ENCODE measurements at regions not wholly inside any gene's neighbourhood (a gene's known extent, or its start where the extent isn't known, plus 50 kb on each side); places are given as distances from the start of the nearest gene placed in this dataset.

DNA sequence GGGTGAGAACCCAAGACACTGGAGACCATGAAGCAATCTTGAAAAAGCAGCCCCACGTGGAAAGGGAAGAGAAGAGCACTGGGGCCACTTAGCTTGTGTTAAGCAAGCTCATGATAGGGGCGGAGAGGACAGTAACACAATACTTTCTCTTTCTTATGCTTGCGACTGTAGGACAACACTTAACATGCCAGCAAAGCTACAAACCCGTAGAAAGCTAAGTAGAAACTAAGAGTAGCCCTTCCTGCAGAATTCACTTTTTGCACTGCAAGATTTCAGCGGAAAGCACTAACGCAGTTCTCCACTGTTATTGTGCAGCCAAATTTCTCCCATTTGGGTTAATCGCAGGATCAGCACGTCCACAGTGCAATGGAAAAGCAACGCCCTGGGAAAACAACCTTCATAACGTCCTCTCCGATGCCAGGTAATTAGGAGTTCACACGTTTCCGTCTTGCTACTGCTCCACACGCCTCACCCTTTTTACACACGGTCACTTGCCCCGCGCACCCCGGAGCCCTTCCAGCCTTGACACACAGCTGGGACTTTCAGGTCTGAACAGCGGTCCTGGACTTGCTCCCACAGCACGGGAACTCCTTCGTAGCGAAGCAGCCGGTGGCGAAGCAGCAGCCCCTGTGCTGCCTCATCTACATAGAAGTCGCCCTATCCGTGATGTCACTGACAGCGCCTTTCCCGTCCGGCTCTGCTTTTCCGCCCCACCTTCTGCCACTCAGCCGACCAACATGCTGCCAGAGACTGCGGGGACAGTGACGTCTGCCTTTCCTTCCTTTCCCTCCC, 148.6 kb downstream of the PPIAL4G start (continued):
- TF ChIP-seq, protein P1, sequence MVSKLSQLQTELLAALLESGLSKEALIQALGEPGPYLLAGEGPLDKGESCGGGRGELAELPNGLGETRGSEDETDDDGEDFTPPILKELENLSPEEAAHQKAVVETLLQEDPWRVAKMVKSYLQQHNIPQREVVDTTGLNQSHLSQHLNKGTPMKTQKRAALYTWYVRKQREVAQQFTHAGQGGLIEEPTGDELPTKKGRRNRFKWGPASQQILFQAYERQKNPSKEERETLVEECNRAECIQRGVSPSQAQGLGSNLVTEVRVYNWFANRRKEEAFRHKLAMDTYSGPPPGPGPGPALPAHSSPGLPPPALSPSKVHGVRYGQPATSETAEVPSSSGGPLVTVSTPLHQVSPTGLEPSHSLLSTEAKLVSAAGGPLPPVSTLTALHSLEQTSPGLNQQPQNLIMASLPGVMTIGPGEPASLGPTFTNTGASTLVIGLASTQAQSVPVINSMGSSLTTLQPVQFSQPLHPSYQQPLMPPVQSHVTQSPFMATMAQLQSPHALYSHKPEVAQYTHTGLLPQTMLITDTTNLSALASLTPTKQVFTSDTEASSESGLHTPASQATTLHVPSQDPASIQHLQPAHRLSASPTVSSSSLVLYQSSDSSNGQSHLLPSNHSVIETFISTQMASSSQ (IDR thresholded peaks at IDR 0.05; ENCODE audit: low read depth) = no peak
- TF ChIP-seq, protein P1 (CRISPR knock-in tag; IDR thresholded peaks at IDR 0.05; ENCODE audit: borderline replicate concordance) = no peak
- TF ChIP-seq ZNF317 (CRISPR knock-in tag; IDR thresholded peaks at IDR 0.05) (no peak), ZC3H4 (CRISPR knock-in tag; IDR thresholded peaks at IDR 0.05; ENCODE audit: borderline replicate concordance) (no peak), HOXD1 (CRISPR knock-in tag; IDR thresholded peaks at IDR 0.05) (no peak), ZKSCAN1 (IDR thresholded peaks at IDR 0.05; ENCODE audit: low read length) (no peak), ZNF883 (CRISPR knock-in tag; IDR thresholded peaks at IDR 0.05; ENCODE audit: not compliant biosample characterization) (no peak), GFI1 (CRISPR knock-in tag; IDR thresholded peaks at IDR 0.05; ENCODE audit: borderline replicate concordance) (no peak), MIER2 (CRISPR knock-in tag; IDR thresholded peaks at IDR 0.05) (no peak), NFKB2 (CRISPR knock-in tag; IDR thresholded peaks at IDR 0.05; ENCODE audit: borderline replicate concordance) (no peak; the same call in 1 of the 2 replicates), ZSCAN9 (CRISPR knock-in tag; IDR thresholded peaks at IDR 0.05; ENCODE audit: borderline replicate concordance) (no peak; the same call in 1 of the 2 replicates), RORA (CRISPR knock-in tag; IDR thresholded peaks at IDR 0.05) (no peak), SPEN (CRISPR knock-in tag; IDR thresholded peaks at IDR 0.05; ENCODE audit: low read depth) (no peak), HES4 (CRISPR knock-in tag; IDR thresholded peaks at IDR 0.05; ENCODE audit: borderline replicate concordance) (no peak), ZBTB7A (CRISPR knock-in tag; IDR thresholded peaks at IDR 0.05) (no peak), ZNF850 (CRISPR knock-in tag; conservative IDR thresholded peaks at IDR 0.05) (no peak), ZNF264 (CRISPR knock-in tag; IDR thresholded peaks at IDR 0.05) (no peak), ZNF589 (CRISPR knock-in tag; conservative IDR thresholded peaks at IDR 0.05) (no peak), RARG (CRISPR knock-in tag; IDR thresholded peaks at IDR 0.05; ENCODE audit: low read depth) (no peak), MATR3 (CRISPR knock-in tag; IDR thresholded peaks at IDR 0.05) (no peak)
- TF ChIP-seq, protein P2, sequence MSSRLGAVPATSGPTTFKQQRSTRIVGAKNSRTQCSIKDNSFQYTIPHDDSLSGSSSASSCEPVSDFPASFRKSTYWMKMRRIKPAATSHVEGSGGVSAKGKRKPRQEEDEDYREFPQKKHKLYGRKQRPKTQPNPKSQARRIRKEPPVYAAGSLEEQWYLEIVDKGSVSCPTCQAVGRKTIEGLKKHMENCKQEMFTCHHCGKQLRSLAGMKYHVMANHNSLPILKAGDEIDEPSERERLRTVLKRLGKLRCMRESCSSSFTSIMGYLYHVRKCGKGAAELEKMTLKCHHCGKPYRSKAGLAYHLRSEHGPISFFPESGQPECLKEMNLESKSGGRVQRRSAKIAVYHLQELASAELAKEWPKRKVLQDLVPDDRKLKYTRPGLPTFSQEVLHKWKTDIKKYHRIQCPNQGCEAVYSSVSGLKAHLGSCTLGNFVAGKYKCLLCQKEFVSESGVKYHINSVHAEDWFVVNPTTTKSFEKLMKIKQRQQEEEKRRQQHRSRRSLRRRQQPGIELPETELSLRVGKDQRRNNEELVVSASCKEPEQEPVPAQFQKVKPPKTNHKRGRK (CRISPR knock-in tag; IDR thresholded peaks at IDR 0.05) = no peak
- TF ChIP-seq, protein P3, sequence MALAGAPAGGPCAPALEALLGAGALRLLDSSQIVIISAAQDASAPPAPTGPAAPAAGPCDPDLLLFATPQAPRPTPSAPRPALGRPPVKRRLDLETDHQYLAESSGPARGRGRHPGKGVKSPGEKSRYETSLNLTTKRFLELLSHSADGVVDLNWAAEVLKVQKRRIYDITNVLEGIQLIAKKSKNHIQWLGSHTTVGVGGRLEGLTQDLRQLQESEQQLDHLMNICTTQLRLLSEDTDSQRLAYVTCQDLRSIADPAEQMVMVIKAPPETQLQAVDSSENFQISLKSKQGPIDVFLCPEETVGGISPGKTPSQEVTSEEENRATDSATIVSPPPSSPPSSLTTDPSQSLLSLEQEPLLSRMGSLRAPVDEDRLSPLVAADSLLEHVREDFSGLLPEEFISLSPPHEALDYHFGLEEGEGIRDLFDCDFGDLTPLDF (CRISPR knock-in tag; IDR thresholded peaks at IDR 0.05) = no peak
- TF ChIP-seq, protein P4, sequence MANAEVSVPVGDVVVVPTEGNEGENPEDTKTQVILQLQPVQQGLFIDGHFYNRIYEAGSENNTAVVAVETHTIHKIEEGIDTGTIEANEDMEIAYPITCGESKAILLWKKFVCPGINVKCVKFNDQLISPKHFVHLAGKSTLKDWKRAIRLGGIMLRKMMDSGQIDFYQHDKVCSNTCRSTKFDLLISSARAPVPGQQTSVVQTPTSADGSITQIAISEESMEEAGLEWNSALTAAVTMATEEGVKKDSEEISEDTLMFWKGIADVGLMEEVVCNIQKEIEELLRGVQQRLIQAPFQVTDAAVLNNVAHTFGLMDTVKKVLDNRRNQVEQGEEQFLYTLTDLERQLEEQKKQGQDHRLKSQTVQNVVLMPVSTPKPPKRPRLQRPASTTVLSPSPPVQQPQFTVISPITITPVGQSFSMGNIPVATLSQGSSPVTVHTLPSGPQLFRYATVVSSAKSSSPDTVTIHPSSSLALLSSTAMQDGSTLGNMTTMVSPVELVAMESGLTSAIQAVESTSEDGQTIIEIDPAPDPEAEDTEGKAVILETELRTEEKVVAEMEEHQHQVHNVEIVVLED (CRISPR knock-in tag; IDR thresholded peaks at IDR 0.05; ENCODE audit: borderline replicate concordance) = no peak
